ENCODE measurements at regions not wholly inside any gene's neighbourhood (a gene's known extent, or its start where the extent isn't known, plus 50 kb on each side); places are given as distances from the start of the nearest gene placed in this dataset.
"Not testable (repeated sequence)": the region's sequence is repeated elsewhere in the genome, so short reads cannot be mapped to it uniquely, and the experiment has no call there.

DNA sequence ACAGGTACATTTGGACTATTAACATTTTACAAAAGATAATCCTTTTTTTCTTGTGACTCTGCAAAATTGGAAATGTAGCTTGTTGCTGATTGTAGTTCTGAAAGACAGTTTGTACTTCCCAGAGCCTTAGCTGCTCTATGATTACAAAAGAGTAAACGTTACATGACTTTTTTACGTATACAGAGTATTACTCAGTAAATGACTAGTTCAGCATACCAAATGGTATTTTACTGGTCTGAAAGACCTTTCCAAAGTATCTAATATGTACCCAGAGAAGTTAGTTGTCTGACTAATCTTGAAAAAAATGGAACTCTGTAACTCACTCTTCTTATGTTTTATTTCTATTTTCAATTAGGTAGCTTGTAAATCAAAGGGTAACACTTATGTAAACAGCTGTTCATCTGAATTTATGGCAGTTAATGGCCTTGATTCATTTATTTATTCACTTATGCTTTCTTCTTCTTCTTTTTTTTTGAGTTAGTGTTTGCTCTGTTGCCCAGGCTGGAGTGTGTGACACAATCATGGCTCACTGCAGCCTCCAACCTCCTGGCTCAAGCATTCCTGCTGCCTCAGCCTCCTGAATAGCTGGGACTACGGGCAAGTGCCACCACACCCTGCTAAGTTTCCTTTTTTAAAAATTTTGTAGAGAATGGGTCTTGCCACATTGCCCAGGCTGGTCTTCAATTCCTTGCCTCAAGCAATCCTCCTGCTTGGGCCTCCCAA, 151.7 kb downstream of the C3orf38 start:
- Histone ChIP-seq H3K4me3 (ENCODE audit: low read depth, low read length, poor library complexity, severe bottlenecking) (no peak overlapping the region), H3K9ac (ENCODE audit: low read length) (no peak overlapping the region), H4K20me1 (ENCODE audit: insufficient read depth, low read length) (no peaks in the 10 kb centered on the region), H3K9me2 (ENCODE audit: low read depth, low read length) (no peaks in the 10 kb centered on the region), H3F3A (ENCODE audit: insufficient read depth, low read length) (no peaks in the 10 kb centered on the region), H3K9me3 (ENCODE audit: low read length) (no peaks in the 10 kb centered on the region), H3K79me2 (ENCODE audit: insufficient read depth, low read length) (no peaks in the 10 kb centered on the region), H3K27ac (ENCODE audit: low read depth, low read length, poor library complexity, severe bottlenecking) (no peak overlapping the region), H3K4me1 (ENCODE audit: insufficient read depth, low read length, severe bottlenecking) (no peaks in the 10 kb centered on the region), H2AFZ (ENCODE audit: low read length) (no peak overlapping the region), H3K27me3 (ENCODE audit: insufficient read depth, low read length) (no peaks in the 10 kb centered on the region), H3K36me3 (ENCODE audit: insufficient read depth, low read length) (no peaks in the 10 kb centered on the region), H3K4me2 (ENCODE audit: low read length) (no peak overlapping the region)
- TF ChIP-seq, protein P1, sequence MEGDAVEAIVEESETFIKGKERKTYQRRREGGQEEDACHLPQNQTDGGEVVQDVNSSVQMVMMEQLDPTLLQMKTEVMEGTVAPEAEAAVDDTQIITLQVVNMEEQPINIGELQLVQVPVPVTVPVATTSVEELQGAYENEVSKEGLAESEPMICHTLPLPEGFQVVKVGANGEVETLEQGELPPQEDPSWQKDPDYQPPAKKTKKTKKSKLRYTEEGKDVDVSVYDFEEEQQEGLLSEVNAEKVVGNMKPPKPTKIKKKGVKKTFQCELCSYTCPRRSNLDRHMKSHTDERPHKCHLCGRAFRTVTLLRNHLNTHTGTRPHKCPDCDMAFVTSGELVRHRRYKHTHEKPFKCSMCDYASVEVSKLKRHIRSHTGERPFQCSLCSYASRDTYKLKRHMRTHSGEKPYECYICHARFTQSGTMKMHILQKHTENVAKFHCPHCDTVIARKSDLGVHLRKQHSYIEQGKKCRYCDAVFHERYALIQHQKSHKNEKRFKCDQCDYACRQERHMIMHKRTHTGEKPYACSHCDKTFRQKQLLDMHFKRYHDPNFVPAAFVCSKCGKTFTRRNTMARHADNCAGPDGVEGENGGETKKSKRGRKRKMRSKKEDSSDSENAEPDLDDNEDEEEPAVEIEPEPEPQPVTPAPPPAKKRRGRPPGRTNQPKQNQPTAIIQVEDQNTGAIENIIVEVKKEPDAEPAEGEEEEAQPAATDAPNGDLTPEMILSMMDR (IDR thresholded peaks at IDR 0.05; ENCODE audit: low read length): no peak
- TF ChIP-seq EZH2 (IDR thresholded peaks at IDR 0.05; ENCODE audit: borderline replicate concordance, low read length): no peak

DNA sequence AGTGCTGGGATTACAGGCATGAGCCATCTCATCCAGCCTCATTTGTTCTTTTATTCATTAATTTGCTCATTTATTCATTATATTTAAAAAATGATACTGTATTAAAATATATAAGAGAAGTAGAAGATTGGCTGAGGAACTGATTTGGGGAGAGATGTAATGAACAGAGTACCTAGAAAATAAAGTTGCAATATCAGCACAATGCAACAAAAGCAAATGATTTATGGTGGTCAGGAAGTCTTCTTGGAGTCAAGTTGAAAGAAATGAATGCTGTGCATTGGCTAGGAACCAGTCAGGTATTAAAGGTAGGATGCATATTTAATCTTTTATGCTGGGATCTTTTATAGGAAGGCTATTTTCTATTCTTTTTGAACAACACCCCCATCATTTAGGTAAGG, 152.2 kb downstream of the C3orf38 start:
- Histone ChIP-seq H3K4me1 (ENCODE audit: insufficient read depth, low read length, severe bottlenecking) (no peaks in the 10 kb centered on the region), H2AFZ (ENCODE audit: low read length) (no peak overlapping the region), H3K4me3 (ENCODE audit: low read depth, low read length, poor library complexity, severe bottlenecking) (no peak overlapping the region), H3K36me3 (ENCODE audit: insufficient read depth, low read length) (no peaks in the 10 kb centered on the region), H4K20me1 (ENCODE audit: insufficient read depth, low read length) (no peaks in the 10 kb centered on the region), H3K9ac (ENCODE audit: low read length) (no peak overlapping the region), H3K9me3 (ENCODE audit: low read length) (no peaks in the 10 kb centered on the region), H3K9me2 (ENCODE audit: low read depth, low read length) (no peaks in the 10 kb centered on the region), H3K4me2 (ENCODE audit: low read length) (no peak overlapping the region), H3K79me2 (ENCODE audit: insufficient read depth, low read length) (no peaks in the 10 kb centered on the region), H3K27me3 (ENCODE audit: insufficient read depth, low read length) (no peaks in the 10 kb centered on the region), H3F3A (ENCODE audit: insufficient read depth, low read length) (no peaks in the 10 kb centered on the region), H3K27ac (ENCODE audit: low read depth, low read length, poor library complexity, severe bottlenecking) (no peak overlapping the region)
- TF ChIP-seq EZH2 (IDR thresholded peaks at IDR 0.05; ENCODE audit: borderline replicate concordance, low read length): no peak
- TF ChIP-seq, protein P1 (IDR thresholded peaks at IDR 0.05; ENCODE audit: low read length): no peak

DNA sequence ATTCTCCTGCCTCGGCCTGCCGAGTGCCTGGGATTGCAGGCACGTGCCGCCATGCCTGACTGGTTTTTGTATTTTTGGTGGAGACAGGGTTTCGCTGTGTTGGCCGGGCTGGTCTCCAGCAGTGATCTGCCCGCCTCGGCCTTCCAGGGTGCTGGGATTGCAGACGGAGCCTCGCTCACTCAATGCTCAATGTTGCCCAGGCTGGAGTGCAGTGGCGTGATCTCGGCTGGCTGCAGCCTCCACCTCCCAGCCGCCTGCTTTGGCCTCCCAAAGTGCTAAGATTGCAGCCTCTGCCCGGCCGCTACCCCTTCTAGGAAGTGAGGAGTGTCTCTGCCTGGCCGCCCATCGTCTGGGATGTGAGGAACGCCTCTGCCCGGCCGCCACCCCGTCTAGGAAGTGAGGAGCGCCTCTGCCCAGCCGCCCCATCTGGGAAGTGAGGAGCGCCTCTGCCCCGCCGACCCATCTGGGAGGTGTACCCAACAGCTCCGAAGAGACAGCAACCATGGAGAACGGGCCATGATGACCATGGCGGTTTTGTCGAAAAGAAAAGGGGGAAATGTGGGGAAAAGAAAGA, 153.7 kb downstream of the C3orf38 start:
- H4K20me1 ChIP-seq (ENCODE audit: insufficient read depth, low read length); H3K4me3 ChIP-seq (ENCODE audit: low read depth, low read length, poor library complexity, severe bottlenecking): not testable (repeated sequence)

DNA sequence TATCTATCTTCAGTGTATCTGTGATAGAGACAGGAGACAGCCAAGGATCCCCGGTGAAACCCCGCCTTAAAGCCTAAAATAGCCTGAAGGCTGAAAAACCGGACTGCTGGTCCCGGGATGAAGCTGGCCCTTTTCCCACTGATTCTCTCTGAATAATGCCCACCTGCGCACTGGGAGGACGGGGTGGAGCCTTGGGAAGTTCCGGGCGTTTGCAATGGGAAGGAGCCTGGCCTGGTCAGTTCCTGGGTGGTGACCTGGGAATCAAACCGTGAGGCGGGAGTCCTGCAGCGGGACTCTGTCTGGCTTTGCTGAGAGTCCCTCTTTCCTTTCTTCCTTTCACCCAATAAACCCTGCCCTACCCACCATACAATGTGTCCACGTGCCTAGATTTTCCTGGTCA, 157.9 kb downstream of the C3orf38 start:
- Histone ChIP-seq H3K9me2 (ENCODE audit: low read depth, low read length) (no peaks in the 10 kb centered on the region), H3K36me3 (ENCODE audit: insufficient read depth, low read length) (no peaks in the 10 kb centered on the region), H3K9ac (ENCODE audit: low read length) (no peak overlapping the region), H3K27ac (ENCODE audit: low read depth, low read length, poor library complexity, severe bottlenecking) (no peak overlapping the region), H3F3A (ENCODE audit: insufficient read depth, low read length) (no peaks in the 10 kb centered on the region), H3K4me2 (ENCODE audit: low read length) (no peak overlapping the region), H3K4me1 (ENCODE audit: insufficient read depth, low read length, severe bottlenecking) (no peaks in the 10 kb centered on the region), H3K9me3 (ENCODE audit: low read length) (no peaks in the 10 kb centered on the region), H3K4me3 (ENCODE audit: low read depth, low read length, poor library complexity, severe bottlenecking) (no peak overlapping the region), H3K27me3 (ENCODE audit: insufficient read depth, low read length) (no peaks in the 10 kb centered on the region), H3K79me2 (ENCODE audit: insufficient read depth, low read length) (no peaks in the 10 kb centered on the region), H2AFZ (ENCODE audit: low read length) (no peak overlapping the region), H4K20me1 (ENCODE audit: insufficient read depth, low read length) (no peaks in the 10 kb centered on the region)
- TF ChIP-seq, protein P1 (IDR thresholded peaks at IDR 0.05; ENCODE audit: low read length): no peak
- no peak for TF ChIP-seq EZH2 (IDR thresholded peaks at IDR 0.05; ENCODE audit: borderline replicate concordance, low read length)

More for the DNA sequence above, 153.7 kb downstream of the C3orf38 start:
- H3K4me2 ChIP-seq (ENCODE audit: low read length); H3K27ac ChIP-seq (ENCODE audit: low read depth, low read length, poor library complexity, severe bottlenecking); H3K4me1 ChIP-seq (ENCODE audit: insufficient read depth, low read length, severe bottlenecking); H3K9me3 ChIP-seq (ENCODE audit: low read length); H3K79me2 ChIP-seq (ENCODE audit: insufficient read depth, low read length); H3F3A ChIP-seq (ENCODE audit: insufficient read depth, low read length); H3K36me3 ChIP-seq (ENCODE audit: insufficient read depth, low read length); H3K9ac ChIP-seq (ENCODE audit: low read length); H2AFZ ChIP-seq (ENCODE audit: low read length); H3K9me2 ChIP-seq (ENCODE audit: low read depth, low read length); H3K27me3 ChIP-seq (ENCODE audit: insufficient read depth, low read length): not testable (repeated sequence)

Data from OCI-LY1 (cell line).